Smooth muscle cell (in vitro differentiated cells): ENCODE measurements at regions not wholly inside any gene's neighbourhood (a gene's known extent, or its start where the extent isn't known, plus 50 kb on each side); places are given as distances from the start of the nearest gene placed in this dataset.
A peak's percentile ranks its signal among the peaks of the same experiment; 100 is the strongest.

Experiments used
- DNase-seq: peaks from one replicate; lab custom pipeline; 2025; ENCODE audit not compliant: unreplicated experiment; lab: John Stamatoyannopoulos, UW
- H2AFZ ChIP-seq: fragments of 200-600 bp; sonication (generic); 2 replicates; pipeline ENCODE4 v1.6.0; 2016; ENCODE audit warnings: antibody characterized with exemption, low read depth, mild to moderate bottlenecking
- H3F3A ChIP-seq: fragments of 200-600 bp; sonication (generic); 2 replicates; pipeline ENCODE4 v1.6.0; 2017; ENCODE audit warnings: antibody characterized with exemption, low read depth
- H3K27ac ChIP-seq: fragments of 200-600 bp; sonication (generic); 2 replicates; pipeline ENCODE4 v1.5.1; 2016; ENCODE audit warnings: low read depth, mild to moderate bottlenecking
- H3K27me3 ChIP-seq: fragments of 200-600 bp; sonication (generic); 2 replicates; pipeline ENCODE4 v1.6.1; 2016; ENCODE audit warnings: low read depth, mild to moderate bottlenecking
- H3K36me3 ChIP-seq: fragments of 200-600 bp; sonication (generic); 2 replicates; pipeline ENCODE4 v1.5.1; 2016; ENCODE audit warnings: low read depth
- H3K4me1 ChIP-seq: fragments of 200-600 bp; sonication (generic); 2 replicates; pipeline ENCODE4 v1.5.1; 2016; ENCODE audit warnings: low read depth
- H3K4me2 ChIP-seq: fragments of 200-600 bp; sonication (generic); 2 replicates; pipeline ENCODE4 v1.6.0; 2016; ENCODE audit warnings: mild to moderate bottlenecking
- H3K4me3 ChIP-seq: fragments of 200-600 bp; sonication (generic); 2 replicates; pipeline ENCODE4 v1.5.1; 2016; ENCODE audit warnings: mild to moderate bottlenecking
- H3K79me2 ChIP-seq: fragments of 200-600 bp; sonication (generic); 2 replicates; pipeline ENCODE4 v1.6.0; 2016; ENCODE audit warnings: low read depth, mild to moderate bottlenecking
- H3K9ac ChIP-seq: fragments of 200-600 bp; sonication (generic); 2 replicates; pipeline ENCODE4 v1.6.0; 2016; ENCODE audit warnings: low read depth
- H3K9me3 ChIP-seq: fragments of 200-600 bp; sonication (generic); replicated peaks from 2 replicates; pipeline ENCODE4 v1.5.1; 2016; ENCODE audit warnings: low read depth
- H4K20me1 ChIP-seq: fragments of 200-600 bp; sonication (generic); 2 replicates; pipeline ENCODE4 v1.6.0; 2016; ENCODE audit warnings: low read depth
- WGBS: methylation state at CpG from one replicate; pipeline ENCODE4 v1.1.7; 2016; ENCODE audit warnings: low lambda C conversion rate; 5-methylcytosine and 5-hydroxymethylcytosine counted together
- TF ChIP-seq, protein P1 (sequence below): fragments of 200-600 bp; sonication (generic); IDR thresholded peaks from 2 replicates; pipeline ENCODE4 v1.5.1; 2017; ENCODE audit warnings: borderline replicate concordance, mild to moderate bottlenecking, antibody characterized with exemption; ENCODE audit not compliant: insufficient read depth, poor library complexity, severe bottlenecking

DNA sequence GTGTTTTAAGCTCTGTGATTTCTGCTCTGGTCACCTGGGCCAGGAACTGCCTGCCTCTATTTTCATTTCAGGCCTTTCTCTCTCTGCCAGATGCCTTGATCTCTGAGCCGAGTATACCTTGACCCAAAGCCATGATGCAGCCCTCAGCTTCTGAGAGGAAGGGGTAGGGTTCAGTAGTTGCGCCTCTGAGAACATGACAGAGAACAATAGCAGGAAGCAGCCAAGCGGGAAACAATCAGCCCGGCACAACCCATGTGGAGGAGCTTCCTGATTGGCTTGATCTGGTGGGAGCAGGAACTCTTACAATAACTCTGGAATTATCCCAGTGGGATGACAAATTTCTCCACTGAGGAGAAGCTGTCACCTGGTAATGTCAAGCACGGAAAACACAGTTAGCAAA, 127.4 kb downstream of the PALM2AKAP2 start:
- no peak overlapping the region for H3K27ac ChIP-seq
- 95% methylated on average over 5 of the region's 5 CpGs for WGBS
- no peak overlapping the region for H3K4me2 ChIP-seq
- H3K4me3 ChIP-seq = no peak overlapping the region
- TF ChIP-seq, protein P1, sequence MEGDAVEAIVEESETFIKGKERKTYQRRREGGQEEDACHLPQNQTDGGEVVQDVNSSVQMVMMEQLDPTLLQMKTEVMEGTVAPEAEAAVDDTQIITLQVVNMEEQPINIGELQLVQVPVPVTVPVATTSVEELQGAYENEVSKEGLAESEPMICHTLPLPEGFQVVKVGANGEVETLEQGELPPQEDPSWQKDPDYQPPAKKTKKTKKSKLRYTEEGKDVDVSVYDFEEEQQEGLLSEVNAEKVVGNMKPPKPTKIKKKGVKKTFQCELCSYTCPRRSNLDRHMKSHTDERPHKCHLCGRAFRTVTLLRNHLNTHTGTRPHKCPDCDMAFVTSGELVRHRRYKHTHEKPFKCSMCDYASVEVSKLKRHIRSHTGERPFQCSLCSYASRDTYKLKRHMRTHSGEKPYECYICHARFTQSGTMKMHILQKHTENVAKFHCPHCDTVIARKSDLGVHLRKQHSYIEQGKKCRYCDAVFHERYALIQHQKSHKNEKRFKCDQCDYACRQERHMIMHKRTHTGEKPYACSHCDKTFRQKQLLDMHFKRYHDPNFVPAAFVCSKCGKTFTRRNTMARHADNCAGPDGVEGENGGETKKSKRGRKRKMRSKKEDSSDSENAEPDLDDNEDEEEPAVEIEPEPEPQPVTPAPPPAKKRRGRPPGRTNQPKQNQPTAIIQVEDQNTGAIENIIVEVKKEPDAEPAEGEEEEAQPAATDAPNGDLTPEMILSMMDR = no peak
- no peak overlapping the region for H2AFZ ChIP-seq
- H3K4me1 ChIP-seq = peaks cover 5% of the 10 kb centered on the region
- H3F3A ChIP-seq = no peaks in the 10 kb centered on the region
- H3K36me3 ChIP-seq = no peaks in the 10 kb centered on the region
- no peak for DNase-seq
- H4K20me1 ChIP-seq = peaks cover 22% of the 10 kb centered on the region
- H3K79me2 ChIP-seq = no peaks in the 10 kb centered on the region
- H3K9ac ChIP-seq = no peak overlapping the region
- H3K9me3 ChIP-seq = no peaks in the 10 kb centered on the region
- no peaks in the 10 kb centered on the region for H3K27me3 ChIP-seq

DNA sequence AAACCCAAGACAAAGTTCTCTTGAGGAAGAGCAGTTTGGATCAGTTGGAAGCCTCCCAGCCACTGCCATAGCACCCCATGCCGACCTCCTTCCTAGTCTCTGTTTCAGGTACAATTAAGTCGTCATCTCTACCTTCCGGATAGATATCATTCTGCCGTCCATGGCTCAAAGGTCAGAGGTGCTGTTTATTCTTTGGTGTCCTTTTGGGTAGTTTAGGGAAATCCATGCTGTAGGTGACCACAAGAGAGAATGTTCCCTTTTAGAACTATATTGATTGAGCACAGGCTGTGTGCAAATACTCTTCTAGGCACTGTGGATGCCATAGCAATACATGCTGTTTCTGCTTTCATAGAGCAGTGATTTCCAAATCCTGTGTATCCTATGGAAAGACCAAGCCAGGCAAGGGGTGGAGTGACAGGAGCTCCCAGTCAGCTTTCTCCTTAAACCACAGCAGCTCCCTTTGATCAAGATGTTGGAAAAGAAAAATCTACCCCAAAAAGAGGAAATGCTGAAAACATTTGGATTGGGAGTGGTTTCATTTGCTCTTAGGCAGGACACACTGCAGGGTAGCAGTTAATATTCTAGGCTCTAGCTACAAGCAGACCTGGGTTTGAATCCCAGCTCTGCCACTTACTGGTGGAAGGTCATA, 127.9 kb downstream of the PALM2AKAP2 start:
- no peak overlapping the region for H3K4me2 ChIP-seq
- WGBS = 96% methylated on average over 4 of the region's 4 CpGs
- peaks cover 5% of the 10 kb centered on the region for H3K4me1 ChIP-seq
- no peaks in the 10 kb centered on the region for H3F3A ChIP-seq
- H3K4me3 ChIP-seq = no peak overlapping the region
- H3K36me3 ChIP-seq = no peaks in the 10 kb centered on the region
- no peaks in the 10 kb centered on the region for H3K27me3 ChIP-seq
- H2AFZ ChIP-seq = no peak overlapping the region
- H4K20me1 ChIP-seq = peaks cover 16% of the 10 kb centered on the region
- DNase-seq = no peak
- no peak overlapping the region for H3K9ac ChIP-seq
- H3K9me3 ChIP-seq = no peaks in the 10 kb centered on the region
- no peak overlapping the region for H3K27ac ChIP-seq
- TF ChIP-seq, protein P1 = no peak
- H3K79me2 ChIP-seq = no peaks in the 10 kb centered on the region

DNA sequence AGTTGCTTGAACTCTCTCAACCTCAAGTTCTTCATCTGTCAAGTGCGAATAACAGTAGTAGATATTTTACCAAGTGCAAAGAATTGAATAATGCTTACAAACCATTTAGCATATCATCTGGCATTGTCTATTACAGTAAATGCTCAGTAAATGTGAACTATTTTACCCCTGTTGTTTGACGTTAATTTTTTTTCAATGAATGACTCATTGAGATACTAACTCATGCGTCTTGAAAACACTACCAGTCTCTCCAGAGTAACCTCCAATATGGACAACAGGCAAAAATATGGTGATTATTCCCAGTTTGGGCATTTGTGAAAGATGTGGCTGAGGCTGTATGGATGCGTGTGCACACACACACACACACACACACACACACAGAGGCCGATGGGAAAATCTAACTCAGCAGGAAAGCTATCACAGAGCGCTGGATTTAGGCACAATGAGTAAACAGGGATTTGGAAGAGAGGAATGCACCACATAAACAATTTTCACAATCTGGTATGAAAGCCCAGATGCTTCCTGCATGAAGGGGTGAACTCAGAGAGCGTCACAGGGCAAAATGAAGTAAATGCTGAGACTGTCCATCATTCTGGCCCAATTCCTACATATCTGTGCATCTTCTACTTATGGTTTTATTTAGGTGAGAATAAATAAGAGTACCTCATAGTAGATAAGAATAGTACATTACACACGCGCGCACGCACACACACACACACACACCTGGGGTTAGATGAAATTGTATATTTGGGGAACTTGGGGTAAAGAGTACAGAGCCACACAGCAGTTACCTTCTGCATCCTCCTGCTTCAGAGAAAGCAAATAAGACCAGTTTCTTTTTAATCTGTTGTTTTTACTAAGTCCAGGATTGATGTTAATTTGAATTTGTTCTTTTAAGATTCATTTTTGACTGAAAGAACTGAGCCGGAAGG, 128.7 kb downstream of the PALM2AKAP2 start:
- Histone ChIP-seq H3K4me1 (peaks cover 5% of the 10 kb centered on the region), H2AFZ (no peak overlapping the region), H3K36me3 (no peaks in the 10 kb centered on the region), H3K9me3 (no peaks in the 10 kb centered on the region), H4K20me1 (peaks cover 11% of the 10 kb centered on the region), H3K27me3 (no peaks in the 10 kb centered on the region), H3K9ac (no peak overlapping the region), H3F3A (no peaks in the 10 kb centered on the region), H3K4me3 (no peak overlapping the region), H3K4me2 (peak overlapping the region; percentile 20), H3K27ac (peak overlapping the region; percentile 39), H3K79me2 (no peaks in the 10 kb centered on the region)
- TF ChIP-seq, protein P1 = no peak
- DNase-seq = no peak
- WGBS = 65% methylated on average over 12 of the region's 12 CpGs
